T-cell (primary cell): ENCODE measurements at regions not wholly inside any gene's neighbourhood (a gene's known extent, or its start where the extent isn't known, plus 50 kb on each side); places are given as distances from the start of the nearest gene placed in this dataset.

Experiments
- ATAC-seq, 4 experiments: fragments of 200-7000 bp in 3 of 4; fragments of 150-1000 bp in 1 of 4; cut with Tn5 transposase; replicated peaks in 1 of 4; 1 replicate in 3 of 4; 2 replicates in 1 of 4; pipeline ENCODE4 v1.10.0; 2021; ENCODE audit warnings: moderate library complexity in 3 of 4, mild to moderate bottlenecking in 2 of 4, moderate number of reproducible peaks in 1 of 4
- CTCF ChIA-PET, 2 donors: fragments of 300-600 bp; sonication (Branson Sonifier 250); formaldehyde crosslinking; loops; one replicate each; lab custom pipeline; 2022; ENCODE audit warnings: antibody characterized with exemption in 2 of 2; lab: Charles Lee
- POLR2A ChIA-PET, 2 donors: fragments of 300-600 bp; sonication (Branson Sonifier 250); formaldehyde crosslinking; loops; one replicate each; lab custom pipeline; 2022; ENCODE audit warnings: antibody characterized with exemption in 2 of 2; lab: Charles Lee
- DNase-seq, 35 experiments: peaks; one replicate each; pipeline versions ENCODE4 v3.0.0 to v3.0.0-alpha.2; 2013 to 2023
- H3K27ac ChIP-seq: one replicate; pipeline ENCODE4 v1.5.1; 2013; ENCODE audit warnings: low read length
- H3K27me3 ChIP-seq, 2 experiments: replicated peaks in 1 of 2; 1 replicate in 1 of 2; 2 replicates in 1 of 2; pipeline versions ENCODE4 v1.6.1 to v1.7.0; 2013; ENCODE audit warnings: low read length in 1 of 2, mixed read lengths in 1 of 2; ENCODE audit not compliant: control insufficient read depth in 2 of 2, insufficient read depth in 2 of 2; ENCODE audit errors: extremely low read depth in 1 of 2
- H3K36me3 ChIP-seq, 2 donors: 1 replicate in 1 of 2; 2 replicates in 1 of 2; pipeline versions ENCODE4 v1.6.1 to v1.7.0; 2013; ENCODE audit warnings: low read length in 1 of 2; ENCODE audit not compliant: control insufficient read depth in 2 of 2, insufficient read depth in 1 of 2; ENCODE audit errors: extremely low read depth in 1 of 2
- H3K4me1 ChIP-seq, 2 experiments: 1 replicate in 1 of 2; 2 replicates in 1 of 2; pipeline versions ENCODE4 v1.6.1 to v1.7.0; 2013; ENCODE audit warnings: low read length in 2 of 2, mixed read lengths in 1 of 2; ENCODE audit not compliant: insufficient read depth in 2 of 2, control insufficient read depth in 1 of 2; ENCODE audit errors: extremely low read depth in 1 of 2
- H3K4me3 ChIP-seq, 2 donors: 1 replicate in 1 of 2; 2 replicates in 1 of 2; pipeline versions ENCODE4 v1.5.1 to v1.7.0; 2013; ENCODE audit warnings: mild to moderate bottlenecking in 2 of 2, low read length in 1 of 2, moderate library complexity in 1 of 2; ENCODE audit not compliant: control insufficient read depth in 1 of 2; ENCODE audit errors: extremely low read depth in 1 of 2
- H3K9me3 ChIP-seq: 2 replicates; pipeline ENCODE4 v1.7.0; 2013
- H3K27ac Mint-ChIP-seq, 2 donors: one replicate each; pipeline ENCODE4 v1.8.0; 2020 to 2021; ENCODE audit warnings: mild to moderate bottlenecking in 2 of 2, mixed read lengths in 2 of 2
- H3K27me3 Mint-ChIP-seq, 2 donors: one replicate each; pipeline ENCODE4 v1.8.0; 2021 to 2022; ENCODE audit warnings: mixed read lengths in 2 of 2
- H3K36me3 Mint-ChIP-seq: one replicate; pipeline ENCODE4 v1.8.0; 2021; ENCODE audit warnings: mixed read lengths
- H3K4me1 Mint-ChIP-seq, 3 donors: one replicate each; pipeline ENCODE4 v1.8.0; 2020 to 2022; ENCODE audit warnings: mixed read lengths in 3 of 3, mild to moderate bottlenecking in 1 of 3
- H3K4me3 Mint-ChIP-seq, 3 donors: one replicate each; pipeline ENCODE4 v1.8.0; 2020 to 2022; ENCODE audit warnings: mild to moderate bottlenecking in 3 of 3, mixed read lengths in 3 of 3, moderate library complexity in 3 of 3
- H3K9me3 Mint-ChIP-seq, 3 donors: one replicate each; pipeline ENCODE4 v1.8.0; 2020 to 2022; ENCODE audit warnings: mixed read lengths in 3 of 3
- WGBS: methylation state at CpG from one replicate; pipeline ENCODE4 v1.1.5; 2013; ENCODE audit warnings: missing lambda C conversion rate; ENCODE audit not compliant: insufficient coverage; 5-methylcytosine and 5-hydroxymethylcytosine counted together

- peaks cover 0 to 5% (median 0%) of the 10 kb centered on the region in 3 donors for H3K9me3 Mint-ChIP-seq
- H3K27ac Mint-ChIP-seq = no peak overlapping the region
- ChIA-PET CTCF (no interaction called here), POLR2A (no interaction called here)
- H3K27me3 ChIP-seq = peaks cover 0 to 35% of the 10 kb centered on the region in 2 experiments
- peaks cover 4 to 18% of the 10 kb centered on the region in 2 experiments for H3K4me1 ChIP-seq
- WGBS = no CpG with 5 or more reads among the region's 3 CpGs
- H3K27ac ChIP-seq = no peak overlapping the region
- H3K27me3 Mint-ChIP-seq = peaks cover 24 to 28% of the 10 kb centered on the region in 2 donors
- H3K4me3 Mint-ChIP-seq = no peak overlapping the region
- no peaks in the 10 kb centered on the region for H3K36me3 ChIP-seq
- peaks cover 0 to 13% (median 0%) of the 10 kb centered on the region in 3 donors for H3K4me1 Mint-ChIP-seq
- ATAC-seq (no peak), DNase-seq (no peak)
- no peak overlapping the region for H3K4me3 ChIP-seq
- H3K36me3 Mint-ChIP-seq = no peaks in the 10 kb centered on the region
- H3K9me3 ChIP-seq = peaks cover 2% of the 10 kb centered on the region
Observed at GRCh38 chr9:36768677-36769076, 196.0 kb downstream of the MELK start.

GRCh38 chr9:36770025-36770424 lies 197.3 kb downstream of the MELK start:
- ATAC-seq (no peak), DNase-seq (no peak)
- peaks cover 32 to 36% of the 10 kb centered on the region in 2 donors for H3K27me3 Mint-ChIP-seq
- no peak overlapping the region for H3K4me3 Mint-ChIP-seq
- 81% methylated on average over 6 of the region's 9 CpGs for WGBS
- Histone ChIP-seq H3K4me1 (peaks cover 4 to 15% of the 10 kb centered on the region in 2 experiments), H3K27ac (no peak overlapping the region), H3K27me3 (peaks cover 0 to 27% of the 10 kb centered on the region in 2 experiments), H3K36me3 (no peaks in the 10 kb centered on the region), H3K9me3 (peaks cover 2% of the 10 kb centered on the region), H3K4me3 (no peak overlapping the region)
- H3K27ac Mint-ChIP-seq = no peak overlapping the region
- H3K4me1 Mint-ChIP-seq = peaks cover 0 to 13% (median 0%) of the 10 kb centered on the region in 3 donors
- POLR2A ChIA-PET = no interaction called here
- CTCF ChIA-PET = interaction anchor here in 1 of 2 donors (0.5 kb wide), 1 partner anchor 695 kb away, joined by 3 read pairs; the partner anchor contains the start of gene ZBTB5
- no peaks in the 10 kb centered on the region for H3K36me3 Mint-ChIP-seq
- H3K9me3 Mint-ChIP-seq = peaks cover 0 to 5% (median 0%) of the 10 kb centered on the region in 3 donors

- H3K9me3 ChIP-seq = no peaks in the 10 kb centered on the region
- Mint-ChIP-seq H3K4me1 (peaks cover 0 to 6% (median 0%) of the 10 kb centered on the region in 3 donors), H3K36me3 (no peaks in the 10 kb centered on the region), H3K27me3 (peaks cover 51% of the 10 kb centered on the region in 2 donors), H3K27ac (no peak overlapping the region), H3K4me3 (no peak overlapping the region), H3K9me3 (peaks cover 0 to 5% (median 0%) of the 10 kb centered on the region in 3 donors)
- ChIA-PET CTCF (no interaction called here), POLR2A (no interaction called here)
- H3K36me3 ChIP-seq = no peaks in the 10 kb centered on the region
- 50% methylated on average over 10 of the region's 18 CpGs for WGBS
- no peak overlapping the region for H3K27ac ChIP-seq
- DNase-seq = peak in 1 of 35 experiments; percentile 10
- no peaks in the 10 kb centered on the region for H3K4me1 ChIP-seq
- H3K4me3 ChIP-seq = no peak overlapping the region
- peaks cover 0 to 33% of the 10 kb centered on the region in 2 experiments for H3K27me3 ChIP-seq
- ATAC-seq = peak in 1 of 4 experiments; percentile 35
Observed at GRCh38 chr9:36772449-36773403, 200.0 kb downstream of the MELK start.

DNA sequence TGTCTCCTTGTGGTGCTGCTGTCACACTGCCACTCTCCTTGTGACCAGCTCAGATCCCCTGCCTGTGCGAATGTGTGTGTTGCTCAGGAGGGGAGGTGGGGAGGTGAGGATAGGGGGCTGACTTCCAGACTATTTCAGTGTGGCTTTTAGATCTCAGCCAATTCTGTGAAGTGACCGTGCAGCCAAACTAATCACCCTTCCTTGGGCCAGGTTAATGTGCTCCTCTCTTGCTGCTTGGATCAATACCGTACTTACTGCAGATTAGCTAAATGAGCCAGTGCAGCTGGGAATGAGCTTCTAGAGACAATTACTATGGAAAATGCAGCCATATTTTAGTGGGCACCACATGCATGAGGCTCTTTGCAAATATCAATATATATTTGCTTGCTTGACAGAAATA lies 206.0 kb downstream of the MELK start:
- Histone ChIP-seq H3K9me3 (no peaks in the 10 kb centered on the region), H3K27ac (no peak overlapping the region), H3K4me1 (no peaks in the 10 kb centered on the region), H3K27me3 (peaks cover 0 to 31% of the 10 kb centered on the region in 2 experiments), H3K4me3 (no peak overlapping the region), H3K36me3 (no peaks in the 10 kb centered on the region)
- peaks cover 0 to under 1% (median 0%) of the 10 kb centered on the region in 3 donors for H3K9me3 Mint-ChIP-seq
- no peaks in the 10 kb centered on the region for H3K36me3 Mint-ChIP-seq
- ChIA-PET POLR2A (no interaction called here), CTCF (no interaction called here)
- H3K4me1 Mint-ChIP-seq = peaks cover 0 to under 1% (median 0%) of the 10 kb centered on the region in 3 donors
- ATAC-seq (no peak), DNase-seq (no peak)
- H3K27ac Mint-ChIP-seq = no peak overlapping the region
- 93% methylated on average over 2 of the region's 3 CpGs for WGBS
- peaks cover 59 to 73% of the 10 kb centered on the region in 2 donors for H3K27me3 Mint-ChIP-seq
- H3K4me3 Mint-ChIP-seq = no peak overlapping the region

DNA sequence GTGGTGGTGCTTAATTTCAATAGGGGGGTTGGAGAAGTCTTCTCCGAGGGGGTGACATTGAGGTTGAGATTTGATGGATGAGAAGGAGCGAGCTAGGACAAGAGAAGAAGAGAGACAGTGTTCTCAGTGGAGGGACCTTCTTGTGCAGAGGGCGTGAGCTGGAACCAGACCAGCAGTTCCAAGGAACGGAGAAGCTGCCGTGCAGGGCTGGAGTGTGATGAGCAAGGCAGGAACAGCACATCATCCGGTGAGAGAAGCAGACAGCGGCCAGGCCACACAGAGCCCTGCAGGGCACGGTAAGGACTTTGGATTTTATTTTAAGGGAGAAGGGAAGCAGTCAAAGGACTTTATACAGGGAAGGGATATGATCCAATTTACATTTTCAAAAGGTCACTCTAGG lies 206.9 kb downstream of the MELK start:
- Mint-ChIP-seq H3K36me3 (no peaks in the 10 kb centered on the region), H3K4me3 (no peak overlapping the region), H3K9me3 (no peaks in the 10 kb centered on the region), H3K4me1 (no peaks in the 10 kb centered on the region), H3K27ac (no peak overlapping the region), H3K27me3 (peaks cover 62 to 77% of the 10 kb centered on the region in 2 donors)
- DNase-seq (no peak), ATAC-seq (no peak)
- Histone ChIP-seq H3K27ac (no peak overlapping the region), H3K9me3 (no peaks in the 10 kb centered on the region), H3K4me1 (no peaks in the 10 kb centered on the region), H3K36me3 (no peaks in the 10 kb centered on the region), H3K27me3 (peaks cover 0 to 32% of the 10 kb centered on the region in 2 experiments), H3K4me3 (no peak overlapping the region)
- ChIA-PET CTCF (no interaction called here), POLR2A (no interaction called here)
- whole genome bisulfite sequencing = 83% methylated on average over 6 of the region's 8 CpGs

- ChIA-PET CTCF (no interaction called here), POLR2A (no interaction called here)
- H3K27me3 ChIP-seq = peaks cover 0 to 35% of the 10 kb centered on the region in 2 experiments
- H3K27ac Mint-ChIP-seq = no peak overlapping the region
- no peak overlapping the region for H3K27ac ChIP-seq
- H3K36me3 Mint-ChIP-seq = no peaks in the 10 kb centered on the region
- H3K4me1 Mint-ChIP-seq = no peaks in the 10 kb centered on the region
- H3K4me3 ChIP-seq = no peak overlapping the region
- WGBS = 73% methylated on average over 3 of the region's 8 CpGs
- DNase-seq (no peak), ATAC-seq (no peak)
- H3K4me3 Mint-ChIP-seq = no peak overlapping the region
- H3K4me1 ChIP-seq = no peaks in the 10 kb centered on the region
- peaks cover 62 to 74% of the 10 kb centered on the region in 2 donors for H3K27me3 Mint-ChIP-seq
- no peaks in the 10 kb centered on the region for H3K9me3 Mint-ChIP-seq
- H3K9me3 ChIP-seq = no peaks in the 10 kb centered on the region
- H3K36me3 ChIP-seq = no peaks in the 10 kb centered on the region
Observed at GRCh38 chr9:36780186-36780585, 207.5 kb downstream of the MELK start.
